Endothelial cell of umbilical vein (primary cell): ENCODE measurements at regions not wholly inside any gene's neighbourhood (a gene's known extent, or its start where the extent isn't known, plus 50 kb on each side); places are given as distances from the start of the nearest gene placed in this dataset.

Source experiments
- BruUV-seq: library from RNA; stranded (reverse); fragments of 400-500 nt; replicated peaks from 2 replicates; lab custom pipeline; 2021; lab: Mats Ljungman, UMichigan
- CTCF ChIA-PET: fragments of 300-600, 350-600 bp; sonication (Branson Sonifier 250); formaldehyde crosslinking; loops from one replicate; lab custom pipeline; 2021; ENCODE audit warnings: antibody characterized with exemption, inconsistent platforms; lab: Charles Lee
- POLR2A ChIA-PET: fragments of 300-600, 350-600 bp; sonication (Branson Sonifier 250); formaldehyde crosslinking; loops from one replicate; lab custom pipeline; 2021; ENCODE audit warnings: antibody characterized with exemption, inconsistent platforms; lab: Charles Lee
- DNase-seq: peaks from one replicate; pipeline ENCODE4 v3.0.0-alpha.2; 2011; ENCODE audit warnings: low read depth, low spot score
- FAIRE-seq: peaks from 2 replicates; lab custom pipeline; 2011; peaks lifted over from hg19 to GRCh38; lab: Jason Lieb, UNC
- H2AFZ ChIP-seq: 2 replicates; pipeline ENCODE4 v1.6.0; 2012; ENCODE audit warnings: low read depth, low read length, control low read depth, inconsistent platforms
- H3K27ac ChIP-seq: 2 replicates; pipeline ENCODE4 v1.5.1; 2011; ENCODE audit warnings: low read depth, mild to moderate bottlenecking, control low read depth, low read length, moderate library complexity; ENCODE audit not compliant: insufficient read depth
- H3K27me3 ChIP-seq, 2 experiments: 2 replicates each; pipeline versions ENCODE4 v1.6.0 to v1.6.1; 2011; ENCODE audit warnings: low read length in 2 of 2, mixed read lengths in 1 of 2; ENCODE audit not compliant: control insufficient read depth in 2 of 2, insufficient read depth in 2 of 2
- H3K36me3 ChIP-seq, 2 experiments: 2 replicates in 1 of 2; 3 replicates in 1 of 2; pipeline ENCODE4 v1.5.1; 2011; ENCODE audit warnings: low read length in 2 of 2, mild to moderate bottlenecking in 1 of 2, moderate library complexity in 1 of 2; ENCODE audit not compliant: control insufficient read depth in 2 of 2, insufficient read depth in 2 of 2; ENCODE audit errors: extremely low read depth in 1 of 2
- H3K4me1 ChIP-seq: 3 replicates; pipeline ENCODE4 v1.5.1; 2011; ENCODE audit warnings: mild to moderate bottlenecking, low read length; ENCODE audit not compliant: control insufficient read depth, insufficient read depth; ENCODE audit errors: extremely low read depth
- H3K4me2 ChIP-seq: 2 replicates; pipeline ENCODE4 v1.6.1; 2011; ENCODE audit warnings: low read length, control low read depth, mixed read lengths; ENCODE audit not compliant: insufficient read depth
- H3K4me3 ChIP-seq, 3 experiments: fragments of 200-600 bp in 1 of 3; sonication (generic), shearing (Covaris generic) in 1 of 3; replicated peaks in 1 of 3; 2 replicates each; pipeline ENCODE4 v1.5.1; 2011 to 2016; ENCODE audit warnings: control low read depth in 3 of 3, low read length in 3 of 3, mild to moderate bottlenecking in 2 of 3, inconsistent platforms in 1 of 3, low read depth in 1 of 3, moderate library complexity in 1 of 3; ENCODE audit not compliant: insufficient read depth in 1 of 3
- H3K79me2 ChIP-seq: 2 replicates; pipeline ENCODE4 v1.6.0; 2012; ENCODE audit warnings: low read length, inconsistent platforms; ENCODE audit not compliant: control insufficient read depth, insufficient read depth
- H3K9ac ChIP-seq: replicated peaks from 2 replicates; pipeline ENCODE3; 2011; ENCODE audit warnings: low read length, control low read depth; ENCODE audit not compliant: insufficient read depth; ENCODE audit errors: extremely low read depth
- H3K9me1 ChIP-seq: replicated peaks from 3 replicates; pipeline ENCODE4 v1.6.0; 2011; ENCODE audit warnings: mild to moderate bottlenecking, low read length; ENCODE audit not compliant: control insufficient read depth, insufficient read depth; ENCODE audit errors: extremely low read depth
- H3K9me3 ChIP-seq: replicated peaks from 2 replicates; pipeline ENCODE4 v1.5.1; 2012; ENCODE audit warnings: low read length, inconsistent platforms; ENCODE audit not compliant: control insufficient read depth, insufficient read depth
- H4K20me1 ChIP-seq: replicated peaks from 2 replicates; pipeline ENCODE3; 2011; ENCODE audit warnings: mild to moderate bottlenecking, low read length; ENCODE audit not compliant: control insufficient read depth, insufficient read depth; ENCODE audit errors: extremely low read depth
- EZH2 ChIP-seq: IDR thresholded peaks from 2 replicates; pipeline ENCODE4 v1.6.1; 2012; ENCODE audit warnings: borderline replicate concordance, low read depth, mild to moderate bottlenecking, moderate library complexity, low read length, inconsistent platforms; ENCODE audit not compliant: severe bottlenecking
- FOS ChIP-seq: IDR thresholded peaks from 2 replicates; pipeline ENCODE4 v1.6.1; 2011; ENCODE audit warnings: mild to moderate bottlenecking, low read length, moderate library complexity, borderline replicate concordance; ENCODE audit not compliant: insufficient read depth
- GATA2 ChIP-seq: IDR thresholded peaks from 2 replicates; pipeline ENCODE4 v1.7.0; 2011; ENCODE audit warnings: low read depth, mild to moderate bottlenecking, moderate library complexity, mixed read lengths, low read length; ENCODE audit not compliant: insufficient read length, insufficient read depth
- JUN ChIP-seq: IDR thresholded peaks from 2 replicates; pipeline ENCODE4 v1.6.1; 2011; ENCODE audit warnings: borderline replicate concordance, low read depth; ENCODE audit not compliant: insufficient read length, insufficient read depth
- MYC ChIP-seq: IDR thresholded peaks from one replicate; pipeline ENCODE4 v1.6.1; 2011; ENCODE audit warnings: mild to moderate bottlenecking, low read depth, low read length
- POLR2A ChIP-seq: IDR thresholded peaks from 2 replicates; pipeline ENCODE4 v1.6.1; 2012; ENCODE audit warnings: low read depth, mild to moderate bottlenecking, control low read depth, low read length
- POLR2AphosphoS5 ChIP-seq: IDR thresholded peaks from 2 replicates; pipeline ENCODE4 v1.6.1; 2012; ENCODE audit warnings: low read depth, mild to moderate bottlenecking, control low read depth, low read length, moderate library complexity; ENCODE audit not compliant: insufficient read depth
- dilution Hi-C: fragments of 300-500 bp; cut with MboI; formaldehyde crosslinking; loops from one replicate; pipeline ENCODE4 v1.15.0; 2019; ENCODE audit warnings: low sequenced_read_pairs; ENCODE audit not compliant: extremely low pct_ligation_motif_present
- intact Hi-C: fragments of 100-400 bp; cut with micrococcal nuclease; formaldehyde crosslinking; loops from one replicate; pipeline ENCODE4 v1.10.0; 2022
- TF ChIP-seq, protein P1 (sequence below), 2 donors: IDR thresholded peaks; 1 replicate in 1 of 2; 2 replicates in 1 of 2; pipeline ENCODE4 v1.5.1; 2011; ENCODE audit warnings: low read length in 2 of 2, mild to moderate bottlenecking in 2 of 2, moderate library complexity in 2 of 2, control low read depth in 1 of 2, inconsistent platforms in 1 of 2, low read depth in 1 of 2; ENCODE audit not compliant: insufficient read depth in 1 of 2; ENCODE audit errors: extremely low read depth in 1 of 2
- TF ChIP-seq, protein P2 (sequence below): IDR thresholded peaks from 2 replicates; pipeline ENCODE4 v1.6.1; 2011; ENCODE audit not compliant: insufficient read depth, insufficient read length

DNA sequence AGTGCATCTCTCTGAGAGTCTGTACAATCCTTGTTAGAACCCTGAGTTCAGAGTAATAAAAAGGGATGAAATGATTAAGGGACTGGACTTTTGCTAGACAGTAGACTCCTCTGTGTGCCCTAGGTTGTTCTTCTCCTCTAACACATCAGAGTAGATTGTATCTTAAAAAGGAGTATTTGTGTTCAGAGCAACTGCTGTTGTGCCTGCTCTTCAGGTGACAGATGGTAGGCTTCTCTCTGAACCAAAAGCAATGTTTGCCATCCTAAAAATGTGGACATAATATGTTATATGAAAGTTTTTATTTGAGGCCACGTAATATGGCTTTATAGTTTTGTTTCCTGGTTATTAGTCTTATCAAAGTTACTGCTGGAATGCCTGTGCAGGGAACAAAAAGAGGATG lies 588.6 kb upstream of the FAT1 start:
- FAIRE-seq (no peak), DNase-seq (no peak)
- H3K9me3 ChIP-seq: peaks cover 5% of the 10 kb centered on the region
- H3K36me3 ChIP-seq: no peaks in the 10 kb centered on the region
- intact Hi-C loops (no loop called here), dilution Hi-C loops (no loop called here)
- no peak overlapping the region for H3K4me3 ChIP-seq
- H3K4me2 ChIP-seq: no peak overlapping the region
- H3K9ac ChIP-seq: no peak overlapping the region
- no peaks in the 10 kb centered on the region for H3K4me1 ChIP-seq
- TF ChIP-seq POLR2A (no peak), MYC (no peak), EZH2 (no peak), FOS (no peak), GATA2 (no peak), POLR2AphosphoS5 (no peak), JUN (no peak)
- TF ChIP-seq, protein P1, sequence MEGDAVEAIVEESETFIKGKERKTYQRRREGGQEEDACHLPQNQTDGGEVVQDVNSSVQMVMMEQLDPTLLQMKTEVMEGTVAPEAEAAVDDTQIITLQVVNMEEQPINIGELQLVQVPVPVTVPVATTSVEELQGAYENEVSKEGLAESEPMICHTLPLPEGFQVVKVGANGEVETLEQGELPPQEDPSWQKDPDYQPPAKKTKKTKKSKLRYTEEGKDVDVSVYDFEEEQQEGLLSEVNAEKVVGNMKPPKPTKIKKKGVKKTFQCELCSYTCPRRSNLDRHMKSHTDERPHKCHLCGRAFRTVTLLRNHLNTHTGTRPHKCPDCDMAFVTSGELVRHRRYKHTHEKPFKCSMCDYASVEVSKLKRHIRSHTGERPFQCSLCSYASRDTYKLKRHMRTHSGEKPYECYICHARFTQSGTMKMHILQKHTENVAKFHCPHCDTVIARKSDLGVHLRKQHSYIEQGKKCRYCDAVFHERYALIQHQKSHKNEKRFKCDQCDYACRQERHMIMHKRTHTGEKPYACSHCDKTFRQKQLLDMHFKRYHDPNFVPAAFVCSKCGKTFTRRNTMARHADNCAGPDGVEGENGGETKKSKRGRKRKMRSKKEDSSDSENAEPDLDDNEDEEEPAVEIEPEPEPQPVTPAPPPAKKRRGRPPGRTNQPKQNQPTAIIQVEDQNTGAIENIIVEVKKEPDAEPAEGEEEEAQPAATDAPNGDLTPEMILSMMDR (IDR thresholded peaks at IDR 0.05; ENCODE audit: extremely low read depth in 1 of 2, insufficient read depth in 1 of 2, low read depth in 1 of 2, low read length in 2 of 2): no peak
- TF ChIP-seq, protein P2, sequence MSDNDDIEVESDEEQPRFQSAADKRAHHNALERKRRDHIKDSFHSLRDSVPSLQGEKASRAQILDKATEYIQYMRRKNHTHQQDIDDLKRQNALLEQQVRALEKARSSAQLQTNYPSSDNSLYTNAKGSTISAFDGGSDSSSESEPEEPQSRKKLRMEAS: no peak
- H3K27me3 ChIP-seq: no peaks in the 10 kb centered on the region
- H3K79me2 ChIP-seq: no peaks in the 10 kb centered on the region
- H3K27ac ChIP-seq: no peak overlapping the region
- ChIA-PET CTCF (no interaction called here), POLR2A (no interaction called here)
- no peak overlapping the region for H2AFZ ChIP-seq
- H4K20me1 ChIP-seq: no peaks in the 10 kb centered on the region
- BruUV-seq: no TSS peak
- no peaks in the 10 kb centered on the region for H3K9me1 ChIP-seq
